Lung (tissue), 11 donors: ENCODE measurements at regions not wholly inside any gene's neighbourhood (a gene's known extent, or its start where the extent isn't known, plus 50 kb on each side); places are given as distances from the start of the nearest gene placed in this dataset.

Experiments used
- ATAC-seq: fragments of 200-7000 bp; cut with Tn5 transposase; one replicate; pipeline ENCODE4 v1.9.1; 2020; ENCODE audit warnings: moderate number of reproducible peaks; ENCODE audit not compliant: insufficient read depth, low FRiP score
- DNase-seq, 3 donors: peaks; one replicate each; pipeline ENCODE4 v3.0.0-alpha.2; 2013 to 2017
- H3K27ac ChIP-seq, 2 donors: one replicate each; pipeline ENCODE4 v1.5.1; 2013; ENCODE audit warnings: mild to moderate bottlenecking in 2 of 2, moderate library complexity in 2 of 2, control low read depth in 1 of 2, inconsistent platforms in 1 of 2, low read depth in 1 of 2, low read length in 1 of 2
- H3K27me3 ChIP-seq, 3 donors: one replicate each; pipeline ENCODE4 v1.5.1; 2013; ENCODE audit warnings: low read length in 2 of 3; ENCODE audit not compliant: control insufficient read depth in 3 of 3, insufficient read depth in 3 of 3
- H3K36me3 ChIP-seq, 4 donors: one replicate each; pipeline ENCODE4 v1.5.1; 2013; ENCODE audit warnings: low read length in 4 of 4, mild to moderate bottlenecking in 1 of 4, moderate library complexity in 1 of 4; ENCODE audit not compliant: control insufficient read depth in 4 of 4, insufficient read depth in 4 of 4
- H3K4me1 ChIP-seq, 5 donors: one replicate each; pipeline ENCODE4 v1.5.1; 2013; ENCODE audit warnings: low read length in 5 of 5, mild to moderate bottlenecking in 2 of 5, moderate library complexity in 1 of 5; ENCODE audit not compliant: control insufficient read depth in 5 of 5, insufficient read depth in 5 of 5
- H3K4me3 ChIP-seq: one replicate; pipeline ENCODE4 v1.5.1; 2013; ENCODE audit warnings: mild to moderate bottlenecking, control low read depth, moderate library complexity
- H3K9ac ChIP-seq, 2 donors: one replicate each; pipeline ENCODE4 v1.5.1; 2013; ENCODE audit warnings: low read length in 2 of 2, control low read depth in 1 of 2; ENCODE audit not compliant: insufficient read depth in 1 of 2
- H3K9me3 ChIP-seq, 4 donors: one replicate each; pipeline ENCODE4 v1.5.1; 2013; ENCODE audit warnings: low read length in 3 of 4, mild to moderate bottlenecking in 1 of 4, moderate library complexity in 1 of 4; ENCODE audit not compliant: control insufficient read depth in 4 of 4, insufficient read depth in 3 of 4
- CTCF ChIP-seq: IDR thresholded peaks from 2 replicates; pipeline ENCODE4 v1.5.1; 2012; ENCODE audit warnings: mild to moderate bottlenecking; ENCODE audit errors: control extremely low read depth, extremely low read depth
- WGBS, 2 donors: extraction: QIAGEN DNeasy Blood & Tissue Kit; methylation state at CpG; one replicate each; pipeline ENCODE4 v1.1.7; 2013; 5-methylcytosine and 5-hydroxymethylcytosine counted together
- donor health status: control.
- donor health status: control.
- donor health status: Bipolar disorder and iron deficiency.
- donor health status: healthy.
- donor health status: DM: yes; HTN: yes; CAD: no.

- Histone ChIP-seq H3K36me3 (no peaks in the 10 kb centered on the region), H3K27me3 (no peaks in the 10 kb centered on the region), H3K4me1 (peaks cover 0 to 6% (median 0%) of the 10 kb centered on the region in 5 donors), H3K27ac (no peak overlapping the region), H3K9me3 (peaks cover 0 to 2% (median 0%) of the 10 kb centered on the region in 4 donors), H3K4me3 (no peak overlapping the region), H3K9ac (no peak overlapping the region)
- ATAC-seq (no peak), DNase-seq (peak in 1 of 3 donors; percentile 12)
- WGBS, 2 donors, result 86 to 94% methylated on average over 5 of the region's 5 CpGs
- TF ChIP-seq CTCF, result no peak
Measured at GRCh38 chr7:138244606-138245005, 168.3 kb downstream of the AKR1D1 start.

- no peak overlapping the region for H3K4me3 ChIP-seq
- H3K36me3 ChIP-seq, result no peaks in the 10 kb centered on the region
- peaks cover 0 to 2% (median 0%) of the 10 kb centered on the region in 4 donors for H3K9me3 ChIP-seq
- H3K9ac ChIP-seq, result no peak overlapping the region
- no peak for TF ChIP-seq CTCF
- H3K27ac ChIP-seq, result no peak overlapping the region
- H3K4me1 ChIP-seq, result peaks cover 0 to 6% (median 0%) of the 10 kb centered on the region in 5 donors
- no peaks in the 10 kb centered on the region for H3K27me3 ChIP-seq
- no peak for ATAC-seq
- DNase-seq, result peak in 1 of 3 donors; percentile 17
Measured at GRCh38 chr7:138245216-138245615, 169.0 kb downstream of the AKR1D1 start.

- H3K4me3 ChIP-seq, result no peak overlapping the region
- no peaks in the 10 kb centered on the region for H3K36me3 ChIP-seq
- peaks cover 0 to 2% (median 0%) of the 10 kb centered on the region in 4 donors for H3K9me3 ChIP-seq
- ATAC-seq (no peak), DNase-seq (peak in 1 of 3 donors; percentile 55)
- H3K9ac ChIP-seq, result no peak overlapping the region
- H3K27me3 ChIP-seq, result no peaks in the 10 kb centered on the region
- 68 to 69% methylated on average over 1 of the region's 1 CpG for WGBS, 2 donors
- no peak for TF ChIP-seq CTCF
- no peak overlapping the region for H3K27ac ChIP-seq
- peaks cover 0 to 6% (median 0%) of the 10 kb centered on the region in 5 donors for H3K4me1 ChIP-seq
Measured at GRCh38 chr7:138245682-138246081, 169.4 kb downstream of the AKR1D1 start.

GRCh38 chr7:138246428-138246827 is 170.2 kb downstream of the AKR1D1 start:
- 87 to 91% methylated on average over 5 of the region's 5 CpGs for whole genome bisulfite sequencing, 2 donors
- no peak for TF ChIP-seq CTCF
- DNase-seq (peak in 2 of 3 donors; percentile 19 to 36), ATAC-seq (no peak)
- Histone ChIP-seq H3K27ac (no peak overlapping the region), H3K9me3 (peaks cover 0 to 2% (median 0%) of the 10 kb centered on the region in 4 donors), H3K36me3 (no peaks in the 10 kb centered on the region), H3K27me3 (no peaks in the 10 kb centered on the region), H3K4me3 (no peak overlapping the region), H3K9ac (no peak overlapping the region), H3K4me1 (peaks cover 0 to 6% (median 0%) of the 10 kb centered on the region in 5 donors)
